PC-3 (cell line): ENCODE measurements at regions not wholly inside any gene's neighbourhood (a gene's known extent, or its start where the extent isn't known, plus 50 kb on each side); places are given as distances from the start of the nearest gene placed in this dataset.

ENCODE experiments used
- ATAC-seq: fragments of 200-7000 bp; cut with Tn5 transposase; 2 replicates; pipeline ENCODE4 v1.9.1; 2020; ENCODE audit warnings: mild to moderate bottlenecking, moderate library complexity
- BruUV-seq: library from RNA; stranded (reverse); fragments of 400-500 nt; replicated peaks from 2 replicates; lab custom pipeline; 2021; lab: Mats Ljungman, UMichigan
- CTCF ChIA-PET: fragments of 300-600 bp; sonication (Branson Sonifier 250); formaldehyde crosslinking; loops from one replicate; lab custom pipeline; 2022; ENCODE audit warnings: antibody characterized with exemption; lab: Charles Lee
- POLR2A ChIA-PET: fragments of 300-600 bp; sonication (Branson Sonifier 250); formaldehyde crosslinking; loops from one replicate; lab custom pipeline; 2022; ENCODE audit warnings: antibody characterized with exemption; ENCODE audit not compliant: unreplicated experiment; lab: Charles Lee
- DNase-seq: peaks from one replicate; pipeline ENCODE4 v3.0.0-alpha.2; 2015
- H2AFZ ChIP-seq: fragments of 300-600 bp; sonication (generic); 2 replicates; pipeline ENCODE4 v1.6.0; 2016; ENCODE audit warnings: antibody characterized with exemption, low read length
- H3F3A ChIP-seq: fragments of 300-600 bp; sonication (generic); one replicate; pipeline ENCODE4 v1.6.0; 2017; ENCODE audit warnings: antibody characterized with exemption, low read length, control low read depth, mild to moderate bottlenecking; ENCODE audit not compliant: unreplicated experiment
- H3K27ac ChIP-seq: fragments of 300-600 bp; sonication (generic); 2 replicates; pipeline ENCODE4 v1.5.1; 2016; ENCODE audit warnings: mild to moderate bottlenecking, low read length
- H3K27me3 ChIP-seq: fragments of 300-600 bp; sonication (generic); 2 replicates; pipeline ENCODE4 v1.6.1; 2016; ENCODE audit warnings: low read length, mixed read lengths
- H3K36me3 ChIP-seq: fragments of 300-600 bp; sonication (generic); 2 replicates; pipeline ENCODE4 v1.6.1; 2016; ENCODE audit warnings: low read depth, mixed run types, low read length, mixed read lengths
- H3K4me1 ChIP-seq: fragments of 300-600 bp; sonication (generic); 2 replicates; pipeline ENCODE4 v1.5.1; 2016; ENCODE audit warnings: low read length; ENCODE audit not compliant: insufficient read depth
- H3K4me2 ChIP-seq: fragments of 300-600 bp; sonication (generic); 2 replicates; pipeline ENCODE4 v1.6.0; 2016; ENCODE audit warnings: low read length
- H3K4me3 ChIP-seq: fragments of 300-600 bp; sonication (generic); 2 replicates; pipeline ENCODE4 v1.5.1; 2016; ENCODE audit warnings: mild to moderate bottlenecking, low read length, mixed read lengths
- H3K79me2 ChIP-seq: fragments of 300-600 bp; sonication (generic); 2 replicates; pipeline ENCODE4 v1.6.1; 2017; ENCODE audit warnings: low read length, mixed read lengths
- H3K9ac ChIP-seq: fragments of 300-600 bp; sonication (generic); 2 replicates; pipeline ENCODE4 v1.6.0; 2016; ENCODE audit warnings: mild to moderate bottlenecking, low read length
- H3K9me2 ChIP-seq: fragments of 300-600 bp; sonication (generic); replicated peaks from 2 replicates; pipeline ENCODE4 v1.6.1; 2016; ENCODE audit warnings: mixed run types, low read length, mixed read lengths
- H3K9me3 ChIP-seq: fragments of 300-600 bp; sonication (generic); 2 replicates; pipeline ENCODE4 v1.6.1; 2016; ENCODE audit warnings: low read length, mixed read lengths
- H4K20me1 ChIP-seq: fragments of 300-600 bp; sonication (generic); 2 replicates; pipeline ENCODE4 v1.6.1; 2016; ENCODE audit warnings: low read length, mixed read lengths
- EZH2 ChIP-seq: fragments of 300-600 bp; sonication (generic); IDR thresholded peaks from one replicate; pipeline ENCODE4 v1.6.1; 2017; ENCODE audit warnings: antibody characterized with exemption, mild to moderate bottlenecking, low read length; ENCODE audit not compliant: unreplicated experiment
- EZH2phosphoT487 ChIP-seq: fragments of 300-600 bp; sonication (generic); IDR thresholded peaks from 2 replicates; pipeline ENCODE4 v1.6.1; 2018; ENCODE audit warnings: mild to moderate bottlenecking, antibody characterized with exemption, low read length, borderline replicate concordance
- intact Hi-C: fragments of 100-400 bp; cut with micrococcal nuclease; formaldehyde crosslinking; loops from 2 replicates; pipeline ENCODE4 v1.9.0; 2023
- TF ChIP-seq, protein P1 (sequence below): fragments of 300-600 bp; sonication (generic); conservative IDR thresholded peaks from 2 replicates; pipeline ENCODE4 v1.5.1; 2017; ENCODE audit warnings: antibody characterized with exemption, low read depth, mild to moderate bottlenecking, low read length

DNA sequence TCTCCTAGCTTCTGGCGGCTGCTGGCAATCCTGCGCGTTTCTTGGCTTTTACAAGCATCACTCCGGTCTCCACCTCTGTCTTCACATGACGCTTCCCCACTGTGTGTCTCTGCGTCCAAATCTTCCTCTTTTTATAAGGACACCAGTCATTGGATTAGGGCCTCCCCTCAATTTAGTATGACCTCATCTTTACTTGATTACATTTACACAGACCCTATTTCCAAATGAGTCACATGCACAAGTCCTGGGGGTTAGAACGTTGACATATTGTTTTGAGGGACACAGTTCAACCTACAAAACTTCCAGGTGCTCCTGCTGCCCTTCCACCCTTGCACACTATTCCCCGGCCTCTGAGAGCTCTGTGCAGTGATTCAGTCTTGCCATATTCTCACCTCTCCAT lies 215.3 kb downstream of the OPA1 start:
- no peaks in the 10 kb centered on the region for H3K36me3 ChIP-seq
- no peak for ATAC-seq
- no peak overlapping the region for H2AFZ ChIP-seq
- H3K27ac ChIP-seq = no peak overlapping the region
- no peaks in the 10 kb centered on the region for H3K27me3 ChIP-seq
- H3F3A ChIP-seq = no peaks in the 10 kb centered on the region
- TF ChIP-seq, protein P1, sequence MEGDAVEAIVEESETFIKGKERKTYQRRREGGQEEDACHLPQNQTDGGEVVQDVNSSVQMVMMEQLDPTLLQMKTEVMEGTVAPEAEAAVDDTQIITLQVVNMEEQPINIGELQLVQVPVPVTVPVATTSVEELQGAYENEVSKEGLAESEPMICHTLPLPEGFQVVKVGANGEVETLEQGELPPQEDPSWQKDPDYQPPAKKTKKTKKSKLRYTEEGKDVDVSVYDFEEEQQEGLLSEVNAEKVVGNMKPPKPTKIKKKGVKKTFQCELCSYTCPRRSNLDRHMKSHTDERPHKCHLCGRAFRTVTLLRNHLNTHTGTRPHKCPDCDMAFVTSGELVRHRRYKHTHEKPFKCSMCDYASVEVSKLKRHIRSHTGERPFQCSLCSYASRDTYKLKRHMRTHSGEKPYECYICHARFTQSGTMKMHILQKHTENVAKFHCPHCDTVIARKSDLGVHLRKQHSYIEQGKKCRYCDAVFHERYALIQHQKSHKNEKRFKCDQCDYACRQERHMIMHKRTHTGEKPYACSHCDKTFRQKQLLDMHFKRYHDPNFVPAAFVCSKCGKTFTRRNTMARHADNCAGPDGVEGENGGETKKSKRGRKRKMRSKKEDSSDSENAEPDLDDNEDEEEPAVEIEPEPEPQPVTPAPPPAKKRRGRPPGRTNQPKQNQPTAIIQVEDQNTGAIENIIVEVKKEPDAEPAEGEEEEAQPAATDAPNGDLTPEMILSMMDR = no peak
- TF ChIP-seq EZH2 = no peak
- TF ChIP-seq EZH2phosphoT487 = no peak
- no peaks in the 10 kb centered on the region for H4K20me1 ChIP-seq
- CTCF ChIA-PET = no interaction called here
- H3K9me3 ChIP-seq = no peaks in the 10 kb centered on the region
- intact Hi-C loops = no loop called here
- peaks cover 10% of the 10 kb centered on the region for H3K4me1 ChIP-seq
- no peak overlapping the region for H3K4me3 ChIP-seq
- H3K4me2 ChIP-seq = no peak overlapping the region
- H3K9ac ChIP-seq = no peak overlapping the region
- POLR2A ChIA-PET = no interaction called here
- no peak for DNase-seq
- BruUV-seq = no TSS peak
- H3K9me2 ChIP-seq = no peaks in the 10 kb centered on the region
- no peaks in the 10 kb centered on the region for H3K79me2 ChIP-seq

DNA sequence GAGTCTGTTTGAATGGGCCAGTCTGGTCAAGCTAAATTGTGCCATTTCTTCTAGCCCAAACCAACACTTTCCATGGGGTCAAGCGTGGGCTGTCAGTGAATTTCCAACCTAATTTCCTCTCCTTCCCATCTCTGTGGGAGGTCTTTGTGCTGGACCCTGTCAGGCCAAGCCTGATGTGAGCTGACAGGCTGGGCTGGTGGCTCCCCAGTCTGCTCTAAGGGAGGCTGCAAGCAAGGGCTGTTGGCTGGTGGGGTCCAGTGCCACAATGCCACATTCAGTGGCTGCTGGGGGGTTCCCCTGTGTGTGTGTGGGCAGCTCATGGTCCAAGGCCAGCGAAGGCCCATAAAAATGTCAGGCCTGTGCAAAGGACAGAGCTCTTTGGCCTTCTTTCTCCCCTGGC lies 216.1 kb downstream of the OPA1 start:
- intact Hi-C loops = no loop called here
- no peak overlapping the region for H3K27ac ChIP-seq
- H3K4me1 ChIP-seq = peaks cover 10% of the 10 kb centered on the region
- H3K9ac ChIP-seq = no peak overlapping the region
- H4K20me1 ChIP-seq = no peaks in the 10 kb centered on the region
- no peaks in the 10 kb centered on the region for H3F3A ChIP-seq
- no peaks in the 10 kb centered on the region for H3K9me3 ChIP-seq
- no peaks in the 10 kb centered on the region for H3K27me3 ChIP-seq
- no peak overlapping the region for H3K4me2 ChIP-seq
- DNase-seq = no peak
- ATAC-seq = no peak
- no peaks in the 10 kb centered on the region for H3K36me3 ChIP-seq
- POLR2A ChIA-PET = no interaction called here
- no peaks in the 10 kb centered on the region for H3K9me2 ChIP-seq
- TF ChIP-seq EZH2phosphoT487 = no peak
- TF ChIP-seq EZH2 = no peak
- TF ChIP-seq, protein P1 = no peak
- no peak overlapping the region for H2AFZ ChIP-seq
- CTCF ChIA-PET = no interaction called here
- BruUV-seq = no TSS peak
- no peak overlapping the region for H3K4me3 ChIP-seq
- no peaks in the 10 kb centered on the region for H3K79me2 ChIP-seq

DNA sequence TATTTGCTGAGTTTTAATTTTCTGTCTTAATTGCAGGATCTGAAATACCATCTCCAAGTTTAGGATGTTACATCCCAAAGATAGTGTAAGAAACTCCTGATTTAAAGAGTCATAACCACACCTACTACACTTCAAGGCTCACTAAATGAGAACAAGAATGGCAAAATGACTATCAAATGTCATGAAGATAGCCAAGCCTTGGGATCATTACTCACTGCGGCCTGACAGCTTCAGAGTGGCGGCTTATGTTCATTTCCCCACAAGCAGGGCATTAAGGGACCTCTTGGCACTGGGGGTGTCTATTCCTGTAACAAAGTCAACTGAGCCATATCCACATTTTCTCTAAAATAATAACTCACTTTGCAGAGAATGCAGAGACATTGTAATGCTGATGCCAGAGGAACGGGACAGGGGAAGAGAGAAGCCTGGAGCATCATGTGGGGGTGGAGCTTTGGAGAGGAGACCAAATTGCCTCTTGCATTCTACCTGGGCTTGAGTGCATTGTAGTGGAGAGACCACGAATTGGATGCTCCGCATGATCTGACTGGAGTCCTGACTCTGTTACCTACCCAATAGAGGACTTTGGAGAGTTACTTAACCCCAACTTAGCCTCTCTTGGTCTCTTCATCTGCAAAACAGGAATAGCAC lies 219.2 kb downstream of the OPA1 start:
- ATAC-seq = no peak

More for the DNA sequence above, 219.2 kb downstream of the OPA1 start:
- H3K79me2 ChIP-seq = no peaks in the 10 kb centered on the region
- no peak for DNase-seq
- intact Hi-C loops = no loop called here
- H3K9ac ChIP-seq = no peak overlapping the region
- H3K27ac ChIP-seq = no peak overlapping the region
- H3F3A ChIP-seq = no peaks in the 10 kb centered on the region
- no peak overlapping the region for H3K4me3 ChIP-seq
- no peak overlapping the region for H3K4me2 ChIP-seq
- no peaks in the 10 kb centered on the region for H3K36me3 ChIP-seq
- no peaks in the 10 kb centered on the region for H3K9me2 ChIP-seq
- TF ChIP-seq EZH2phosphoT487 (no peak), EZH2 (no peak)
- TF ChIP-seq, protein P1 = no peak
- POLR2A ChIA-PET = no interaction called here
- CTCF ChIA-PET = no interaction called here
- no peaks in the 10 kb centered on the region for H3K9me3 ChIP-seq
- no TSS peak for BruUV-seq
- no peaks in the 10 kb centered on the region for H4K20me1 ChIP-seq
- no peaks in the 10 kb centered on the region for H3K4me1 ChIP-seq
- H3K27me3 ChIP-seq = no peaks in the 10 kb centered on the region
- no peak overlapping the region for H2AFZ ChIP-seq
